ENCODE measurements at regions not wholly inside any gene's neighbourhood (a gene's known extent, or its start where the extent isn't known, plus 50 kb on each side); places are given as distances from the start of the nearest gene placed in this dataset.

DNA sequence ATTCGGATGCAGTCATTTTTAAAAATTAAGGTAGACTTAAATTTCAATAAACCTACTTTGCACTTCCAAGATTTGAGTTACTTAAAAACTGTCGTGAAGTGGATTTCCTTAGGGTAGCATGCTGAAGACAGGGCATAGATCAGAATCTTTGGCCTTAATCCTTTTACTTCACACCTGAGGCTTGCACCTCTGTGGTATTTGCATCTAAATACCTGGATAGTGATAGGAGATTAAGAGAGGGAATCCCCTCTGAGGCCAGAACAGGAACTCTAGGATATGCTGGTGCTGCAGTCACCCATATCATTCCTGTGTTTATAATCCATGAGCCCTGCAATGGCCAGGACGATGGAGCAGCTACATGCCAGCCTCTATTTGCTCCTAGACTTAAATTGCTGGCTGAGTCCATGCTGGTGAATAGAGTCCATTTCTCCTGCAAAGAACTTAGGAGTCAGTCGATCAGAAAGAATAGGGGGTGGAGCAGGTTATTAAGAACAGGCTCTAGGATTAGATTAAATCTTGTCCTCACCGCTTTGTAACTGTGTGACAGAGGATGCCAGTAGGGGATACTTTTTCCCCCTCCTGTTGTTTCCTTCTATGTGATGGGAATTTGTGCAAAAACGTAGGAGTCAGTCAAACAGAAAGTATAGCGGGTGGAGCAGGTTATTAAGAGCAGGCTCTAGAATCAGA, 333.6 kb downstream of the DUSP10 start:
- Histone ChIP-seq H3K27ac (no peak overlapping the region), H3K27me3 (no peaks in the 10 kb centered on the region), H3K36me3 (no peaks in the 10 kb centered on the region), H3K4me3 (no peak overlapping the region), H3K4me1 (no peaks in the 10 kb centered on the region), H3K9me3 (no peaks in the 10 kb centered on the region)
- DNase-seq = no peak
- TF ChIP-seq, protein P1, sequence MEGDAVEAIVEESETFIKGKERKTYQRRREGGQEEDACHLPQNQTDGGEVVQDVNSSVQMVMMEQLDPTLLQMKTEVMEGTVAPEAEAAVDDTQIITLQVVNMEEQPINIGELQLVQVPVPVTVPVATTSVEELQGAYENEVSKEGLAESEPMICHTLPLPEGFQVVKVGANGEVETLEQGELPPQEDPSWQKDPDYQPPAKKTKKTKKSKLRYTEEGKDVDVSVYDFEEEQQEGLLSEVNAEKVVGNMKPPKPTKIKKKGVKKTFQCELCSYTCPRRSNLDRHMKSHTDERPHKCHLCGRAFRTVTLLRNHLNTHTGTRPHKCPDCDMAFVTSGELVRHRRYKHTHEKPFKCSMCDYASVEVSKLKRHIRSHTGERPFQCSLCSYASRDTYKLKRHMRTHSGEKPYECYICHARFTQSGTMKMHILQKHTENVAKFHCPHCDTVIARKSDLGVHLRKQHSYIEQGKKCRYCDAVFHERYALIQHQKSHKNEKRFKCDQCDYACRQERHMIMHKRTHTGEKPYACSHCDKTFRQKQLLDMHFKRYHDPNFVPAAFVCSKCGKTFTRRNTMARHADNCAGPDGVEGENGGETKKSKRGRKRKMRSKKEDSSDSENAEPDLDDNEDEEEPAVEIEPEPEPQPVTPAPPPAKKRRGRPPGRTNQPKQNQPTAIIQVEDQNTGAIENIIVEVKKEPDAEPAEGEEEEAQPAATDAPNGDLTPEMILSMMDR (IDR thresholded peaks at IDR 0.05) = no peak
- TF ChIP-seq POLR2A (IDR thresholded peaks at IDR 0.05) = no peak

DNA sequence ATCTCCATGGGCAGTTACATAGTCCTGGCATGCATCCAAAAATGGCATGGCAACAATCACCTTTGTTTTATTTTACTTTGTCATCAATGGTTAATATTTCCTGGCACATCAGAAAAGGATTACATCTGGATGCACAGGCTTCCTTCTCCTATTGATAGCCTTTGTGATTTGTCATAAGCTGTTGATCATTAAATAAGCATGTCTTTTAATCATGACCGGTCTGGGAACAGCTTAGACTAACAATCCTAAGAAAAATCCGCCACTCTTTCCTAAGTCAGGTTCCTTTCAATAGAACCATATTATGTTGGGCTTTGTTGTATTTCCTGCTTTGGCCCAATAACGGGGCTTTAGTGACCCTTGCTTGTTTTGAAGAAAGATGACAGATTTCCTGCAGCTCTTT, 330.6 kb downstream of the DUSP10 start:
- no peak for DNase-seq
- Histone ChIP-seq H3K9me3 (no peaks in the 10 kb centered on the region), H3K36me3 (no peaks in the 10 kb centered on the region), H3K27ac (no peak overlapping the region), H3K27me3 (no peaks in the 10 kb centered on the region), H3K4me3 (no peak overlapping the region), H3K4me1 (no peaks in the 10 kb centered on the region)
- TF ChIP-seq POLR2A (IDR thresholded peaks at IDR 0.05) = no peak
- TF ChIP-seq, protein P1 (IDR thresholded peaks at IDR 0.05) = no peak

DNA sequence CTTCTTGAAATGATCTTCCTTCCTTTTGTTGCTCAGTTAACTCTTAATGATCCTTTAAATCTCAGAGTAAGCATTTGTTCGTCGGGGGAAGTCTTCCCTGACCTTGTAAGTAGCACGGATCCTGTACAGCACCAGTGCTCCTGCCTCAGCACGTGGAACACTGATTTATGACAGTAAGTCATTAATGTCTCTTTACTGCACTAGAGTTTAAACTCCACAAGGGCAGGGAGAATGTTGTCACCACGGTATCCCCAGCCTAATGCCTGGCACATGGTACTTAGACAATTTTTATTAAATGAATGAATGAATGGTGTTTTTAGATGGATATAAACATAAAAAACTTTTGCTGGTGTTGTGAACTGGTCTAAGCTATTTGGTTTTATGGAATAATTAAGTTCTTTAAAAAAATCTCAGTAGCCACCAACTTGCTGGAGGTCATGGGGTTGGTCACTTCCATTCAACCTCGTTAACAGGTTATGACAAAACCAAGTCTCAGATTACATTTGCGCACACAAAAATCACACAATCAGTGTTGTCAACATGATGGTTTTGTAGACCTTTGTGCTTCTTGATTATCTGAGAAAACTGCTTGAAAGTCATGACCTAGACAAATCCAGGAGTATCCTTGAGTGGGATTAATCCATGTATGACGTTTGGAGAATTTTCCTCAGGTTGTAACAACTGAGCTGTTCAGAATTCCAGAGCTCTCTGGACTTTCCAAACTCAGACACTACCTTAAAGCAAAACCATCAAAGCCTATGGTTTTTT, 326.9 kb downstream of the DUSP10 start:
- Histone ChIP-seq H3K9me3 (no peaks in the 10 kb centered on the region), H3K27me3 (no peaks in the 10 kb centered on the region), H3K27ac (no peak overlapping the region), H3K4me3 (no peak overlapping the region), H3K36me3 (no peaks in the 10 kb centered on the region), H3K4me1 (peaks cover 0 to 3% (median 0%) of the 10 kb centered on the region in 4 donors)
- TF ChIP-seq, protein P1 (IDR thresholded peaks at IDR 0.05) = no peak
- TF ChIP-seq POLR2A (IDR thresholded peaks at IDR 0.05) = no peak
- no peak for DNase-seq

DNA sequence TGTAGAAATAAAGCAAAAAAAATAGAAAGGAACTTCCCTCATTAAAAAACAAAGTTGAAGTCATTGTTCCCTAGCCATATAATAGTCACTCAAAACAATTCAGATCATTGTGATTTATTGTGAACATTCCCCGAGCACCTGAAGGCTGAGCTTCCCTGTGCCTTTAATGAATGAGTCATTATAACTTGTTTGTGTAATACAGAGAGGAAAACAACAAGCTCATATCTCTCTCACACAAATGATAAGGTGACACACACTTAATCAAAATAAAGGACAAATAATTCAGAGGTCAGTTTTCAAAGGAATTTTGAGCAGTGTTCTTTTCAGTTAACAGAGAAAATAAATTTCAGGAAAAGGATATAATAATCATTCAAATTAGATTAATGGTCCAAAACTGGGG, 326.2 kb downstream of the DUSP10 start:
- no peak for DNase-seq
- H3K27ac ChIP-seq = no peak overlapping the region
- no peak for TF ChIP-seq POLR2A (IDR thresholded peaks at IDR 0.05)
- TF ChIP-seq, protein P1 (IDR thresholded peaks at IDR 0.05) = no peak
- peaks cover 0 to 3% (median 0%) of the 10 kb centered on the region in 4 donors for H3K4me1 ChIP-seq
- no peaks in the 10 kb centered on the region for H3K36me3 ChIP-seq
- no peaks in the 10 kb centered on the region for H3K27me3 ChIP-seq
- H3K9me3 ChIP-seq = no peaks in the 10 kb centered on the region
- H3K4me3 ChIP-seq = no peak overlapping the region

DNA sequence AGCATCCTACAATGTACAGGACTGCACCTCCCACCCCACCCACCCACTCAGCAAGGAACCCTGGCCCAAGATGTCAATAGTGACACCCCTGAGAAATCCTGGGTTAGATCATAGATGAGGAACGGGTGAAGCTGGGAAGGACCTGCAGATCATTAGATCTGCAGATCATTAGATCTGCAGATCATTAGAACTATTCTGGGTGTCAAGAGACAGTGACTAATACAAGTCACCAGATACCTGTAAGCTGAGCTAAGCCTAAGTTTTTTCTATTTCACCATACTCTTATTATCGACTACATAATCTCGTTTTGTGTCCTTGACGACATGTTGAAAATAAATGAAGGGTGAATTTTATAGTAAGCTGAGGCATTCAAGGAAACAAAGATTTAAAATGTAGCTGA, 325.7 kb downstream of the DUSP10 start:
- Histone ChIP-seq H3K27ac (no peak overlapping the region), H3K27me3 (no peaks in the 10 kb centered on the region), H3K4me1 (peaks cover 0 to 3% (median 0%) of the 10 kb centered on the region in 4 donors), H3K36me3 (no peaks in the 10 kb centered on the region), H3K9me3 (no peaks in the 10 kb centered on the region), H3K4me3 (no peak overlapping the region)
- no peak for DNase-seq
- no peak for TF ChIP-seq POLR2A (IDR thresholded peaks at IDR 0.05)
- TF ChIP-seq, protein P1 (IDR thresholded peaks at IDR 0.05) = no peak

All from Peyer's patch (tissue), 4 donors.